Muscle of leg (tissue), 3 donors: ENCODE measurements at regions not wholly inside any gene's neighbourhood (a gene's known extent, or its start where the extent isn't known, plus 50 kb on each side); places are given as distances from the start of the nearest gene placed in this dataset.
"Not testable (repeated sequence)": the region's sequence is repeated elsewhere in the genome, so short reads cannot be mapped to it uniquely, and the experiment has no call there.

Source experiments
- DNase-seq: peaks from one replicate; pipeline ENCODE4 v3.0.0; 2013
- H3K27ac ChIP-seq: one replicate; pipeline ENCODE4 v1.5.1; 2013; ENCODE audit warnings: mild to moderate bottlenecking, low read length, control low read depth
- H3K27me3 ChIP-seq: one replicate; pipeline ENCODE4 v1.6.1; 2013; ENCODE audit warnings: low read length; ENCODE audit not compliant: control insufficient read depth, insufficient read depth
- H3K36me3 ChIP-seq: one replicate; pipeline ENCODE4 v1.6.1; 2013; ENCODE audit warnings: low read length; ENCODE audit not compliant: control insufficient read depth, insufficient read depth
- H3K4me1 ChIP-seq: one replicate; pipeline ENCODE4 v1.6.1; 2013; ENCODE audit warnings: low read length; ENCODE audit not compliant: control insufficient read depth, insufficient read depth
- H3K4me3 ChIP-seq: one replicate; pipeline ENCODE4 v1.5.1; 2013; ENCODE audit warnings: low read length, control low read depth
- H3K9me3 ChIP-seq: replicated peaks from 2 replicates; pipeline ENCODE4 v1.6.1; 2013; ENCODE audit warnings: low read depth, low read length; ENCODE audit not compliant: control insufficient read depth
- WGBS: methylation state at CpG from one replicate; pipeline ENCODE4 v1.1.5; 2013; ENCODE audit warnings: missing lambda C conversion rate; ENCODE audit not compliant: insufficient coverage; 5-methylcytosine and 5-hydroxymethylcytosine counted together

- Histone ChIP-seq H3K4me3 (no peak overlapping the region), H3K36me3 (no peaks in the 10 kb centered on the region), H3K4me1 (no peaks in the 10 kb centered on the region), H3K27me3 (no peaks in the 10 kb centered on the region), H3K27ac (no peak overlapping the region), H3K9me3 (peaks cover 3% of the 10 kb centered on the region)
- DNase-seq: no peak
- WGBS: no CpG with 5 or more reads among the region's 1 CpG
These were observed 55.6 kb downstream of the TLNRD1 start for GRCh38 chr15:81056304-81056703.

- Histone ChIP-seq H3K36me3 (no peaks in the 10 kb centered on the region), H3K4me1 (no peaks in the 10 kb centered on the region), H3K9me3 (peaks cover 3% of the 10 kb centered on the region), H3K27ac (no peak overlapping the region), H3K4me3 (no peak overlapping the region), H3K27me3 (peaks cover 2% of the 10 kb centered on the region)
- no CpG with 5 or more reads among the region's 2 CpGs for WGBS
- DNase-seq: no peak
These were observed 59.7 kb downstream of the TLNRD1 start for GRCh38 chr15:81060470-81060869.

- no peak overlapping the region for H3K4me3 ChIP-seq
- no peaks in the 10 kb centered on the region for H3K4me1 ChIP-seq
- peaks cover 2% of the 10 kb centered on the region for H3K27me3 ChIP-seq
- DNase-seq: no peak
- H3K9me3 ChIP-seq: peaks cover 3% of the 10 kb centered on the region
- no peak overlapping the region for H3K27ac ChIP-seq
- H3K36me3 ChIP-seq: no peaks in the 10 kb centered on the region
- WGBS: no CpG with 5 or more reads among the region's 2 CpGs
These were observed 60.2 kb downstream of the TLNRD1 start for GRCh38 chr15:81060907-81061306.

- 84% methylated on average over 3 of the region's 5 CpGs for WGBS
- no peaks in the 10 kb centered on the region for H3K36me3 ChIP-seq
- no peaks in the 10 kb centered on the region for H3K4me1 ChIP-seq
- no peak overlapping the region for H3K4me3 ChIP-seq
- peaks cover 3% of the 10 kb centered on the region for H3K9me3 ChIP-seq
- peaks cover 2% of the 10 kb centered on the region for H3K27me3 ChIP-seq
- DNase-seq: no peak
- no peak overlapping the region for H3K27ac ChIP-seq
These were observed 60.9 kb downstream of the TLNRD1 start for GRCh38 chr15:81061490-81062253.

- no peak for DNase-seq
- no peaks in the 10 kb centered on the region for H3K36me3 ChIP-seq
- H3K27ac ChIP-seq: no peak overlapping the region
- WGBS: no CpG with 5 or more reads among the region's 1 CpG
- peaks cover 2% of the 10 kb centered on the region for H3K27me3 ChIP-seq
- H3K4me3 ChIP-seq: no peak overlapping the region
- H3K9me3 ChIP-seq: no peaks in the 10 kb centered on the region
- H3K4me1 ChIP-seq: no peaks in the 10 kb centered on the region
These were observed 62.2 kb downstream of the TLNRD1 start for GRCh38 chr15:81062937-81063336.

- no peaks in the 10 kb centered on the region for H3K36me3 ChIP-seq
- H3K9me3 ChIP-seq: no peaks in the 10 kb centered on the region
- no peak for DNase-seq
- no peak overlapping the region for H3K4me3 ChIP-seq
- H3K4me1 ChIP-seq: no peaks in the 10 kb centered on the region
- H3K27ac ChIP-seq: no peak overlapping the region
- WGBS: no CpG with 5 or more reads among the region's 2 CpGs
- peaks cover 2% of the 10 kb centered on the region for H3K27me3 ChIP-seq
These were observed 63.5 kb downstream of the TLNRD1 start for GRCh38 chr15:81064253-81064652.

GRCh38 chr15:81067567-81067966 is 66.5 kb upstream of the CFAP161 start:
- not testable (repeated sequence) for H3K9me3 ChIP-seq, DNase-seq, H3K4me3 ChIP-seq, H3K27me3 ChIP-seq, H3K4me1 ChIP-seq, H3K27ac ChIP-seq, H3K36me3 ChIP-seq

GRCh38 chr15:81068516-81068915 is 65.6 kb upstream of the CFAP161 start:
- peaks cover 3% of the 10 kb centered on the region for H3K4me1 ChIP-seq
- peaks cover 2% of the 10 kb centered on the region for H3K27me3 ChIP-seq
- H3K9me3 ChIP-seq: no peaks in the 10 kb centered on the region
- DNase-seq: no peak
- WGBS: 100% methylated on average over 1 of the region's 4 CpGs
- no peaks in the 10 kb centered on the region for H3K36me3 ChIP-seq
- H3K27ac ChIP-seq: peak overlapping the region; percentile 60
- H3K4me3 ChIP-seq: no peak overlapping the region

GRCh38 chr15:81069356-81069755 is 64.7 kb upstream of the CFAP161 start:
- peak overlapping the region; percentile 58 for H3K27ac ChIP-seq

GRCh38 chr15:81069909-81070308 is 64.2 kb upstream of the CFAP161 start:
- no peaks in the 10 kb centered on the region for H3K36me3 ChIP-seq
- DNase-seq: no peak
- no peak overlapping the region for H3K4me3 ChIP-seq
- H3K27me3 ChIP-seq: peaks cover 2% of the 10 kb centered on the region
- H3K4me1 ChIP-seq: peaks cover 6% of the 10 kb centered on the region
- no peaks in the 10 kb centered on the region for H3K9me3 ChIP-seq
- H3K27ac ChIP-seq: peak overlapping the region; percentile 58
- WGBS: 63% methylated on average over 6 of the region's 11 CpGs

More at GRCh38 chr15:81069356-81069755, 64.7 kb upstream of the CFAP161 start:
- peaks cover 3% of the 10 kb centered on the region for H3K4me1 ChIP-seq
- no peak overlapping the region for H3K4me3 ChIP-seq
- WGBS: 86% methylated on average over 2 of the region's 5 CpGs
- no peaks in the 10 kb centered on the region for H3K9me3 ChIP-seq
- H3K36me3 ChIP-seq: no peaks in the 10 kb centered on the region
- peaks cover 2% of the 10 kb centered on the region for H3K27me3 ChIP-seq
- DNase-seq: no peak

GRCh38 chr15:81071120-81071519 is 63.0 kb upstream of the CFAP161 start:
- Histone ChIP-seq H3K27ac (peak overlapping the region; percentile 5), H3K9me3 (no peaks in the 10 kb centered on the region), H3K36me3 (no peaks in the 10 kb centered on the region), H3K4me3 (no peak overlapping the region), H3K4me1 (peaks cover 10% of the 10 kb centered on the region), H3K27me3 (no peaks in the 10 kb centered on the region)
- WGBS: 29% methylated on average over 1 of the region's 1 CpG
- no peak for DNase-seq
